Activated CD8-positive, alpha-beta T cell treated with anti-CD3 and anti-CD28 coated beads for 36 hours (primary cell): ENCODE measurements at regions not wholly inside any gene's neighbourhood (a gene's known extent, or its start where the extent isn't known, plus 50 kb on each side); places are given as distances from the start of the nearest gene placed in this dataset.

Experiments used
- ATAC-seq: fragments of 200-7000 bp; cut with Tn5 transposase; one replicate; pipeline ENCODE4 v1.10.0; 2021; ENCODE audit warnings: mild to moderate bottlenecking, moderate library complexity
- CTCF ChIA-PET: fragments of 350-600 bp; sonication (Branson Sonifier 250); formaldehyde crosslinking; loops from one replicate; lab custom pipeline; 2021; ENCODE audit warnings: antibody characterized with exemption; lab: Charles Lee
- POLR2A ChIA-PET: fragments of 350-600 bp; sonication (Branson Sonifier 250); formaldehyde crosslinking; loops from one replicate; lab custom pipeline; 2021; ENCODE audit warnings: antibody characterized with exemption; lab: Charles Lee
- DNase-seq: peaks from one replicate; pipeline ENCODE4 v3.0.0-alpha.2; 2020
- H3K27ac Mint-ChIP-seq: one replicate; pipeline ENCODE4 v1.8.0; 2021; ENCODE audit warnings: mild to moderate bottlenecking, mixed read lengths
- H3K27me3 Mint-ChIP-seq: one replicate; pipeline ENCODE4 v1.8.0; 2021; ENCODE audit warnings: mixed read lengths
- H3K36me3 Mint-ChIP-seq: one replicate; pipeline ENCODE4 v1.8.0; 2021; ENCODE audit warnings: low read depth, mixed read lengths
- H3K4me1 Mint-ChIP-seq: one replicate; pipeline ENCODE4 v1.8.0; 2021; ENCODE audit warnings: low read depth, mixed read lengths
- H3K4me3 Mint-ChIP-seq: one replicate; pipeline ENCODE4 v1.8.0; 2021; ENCODE audit warnings: mild to moderate bottlenecking, moderate library complexity, mixed read lengths
- H3K9me3 Mint-ChIP-seq: one replicate; pipeline ENCODE4 v1.8.0; 2021; ENCODE audit warnings: mixed read lengths
- CTCF ChIP-seq: fragments of 200-600 bp; IDR thresholded peaks from one replicate; pipeline ENCODE4 v1.8.0; 2022; ENCODE audit warnings: antibody characterized with exemption, mild to moderate bottlenecking
- intact Hi-C: fragments of 100-400 bp; cut with micrococcal nuclease; formaldehyde crosslinking; loops from one replicate; pipeline ENCODE4 v1.10.0; 2022

GRCh38 chr18:10074110-10074509 is 160.3 kb downstream of the VAPA start:
- DNase-seq, result no peak
- Mint-ChIP-seq H3K27ac (no peak overlapping the region), H3K36me3 (no peaks in the 10 kb centered on the region), H3K4me1 (peaks cover 6% of the 10 kb centered on the region), H3K9me3 (no peaks in the 10 kb centered on the region), H3K4me3 (no peak overlapping the region), H3K27me3 (no peaks in the 10 kb centered on the region)
- ChIA-PET POLR2A (no interaction called here), CTCF (no interaction called here)
- no peak for ATAC-seq
- intact Hi-C loops, result no loop called here
- TF ChIP-seq CTCF, result no peak

- no peak for DNase-seq
- CTCF ChIA-PET, result no interaction called here
- Mint-ChIP-seq H3K36me3 (no peaks in the 10 kb centered on the region), H3K4me3 (no peak overlapping the region), H3K9me3 (no peaks in the 10 kb centered on the region), H3K27ac (no peak overlapping the region), H3K4me1 (peaks cover 6% of the 10 kb centered on the region), H3K27me3 (no peaks in the 10 kb centered on the region)
- no peak for ATAC-seq
- POLR2A ChIA-PET, result no interaction called here
- intact Hi-C loops, result no loop called here
- TF ChIP-seq CTCF, result no peak
Measured at GRCh38 chr18:10074728-10075127, 160.9 kb downstream of the VAPA start.

GRCh38 chr18:10076502-10077030 is 162.8 kb downstream of the VAPA start:
- no peaks in the 10 kb centered on the region for H3K36me3 Mint-ChIP-seq
- no peak for TF ChIP-seq CTCF
- CTCF ChIA-PET, result no interaction called here
- intact Hi-C loops, result no loop called here
- DNase-seq, result no peak
- peaks cover 6% of the 10 kb centered on the region for H3K4me1 Mint-ChIP-seq
- POLR2A ChIA-PET, result no interaction called here
- ATAC-seq, result no peak
- H3K9me3 Mint-ChIP-seq, result no peaks in the 10 kb centered on the region
- peaks cover 1% of the 10 kb centered on the region for H3K27me3 Mint-ChIP-seq
- H3K4me3 Mint-ChIP-seq, result no peak overlapping the region
- H3K27ac Mint-ChIP-seq, result no peak overlapping the region

- Mint-ChIP-seq H3K27ac (no peak overlapping the region), H3K4me3 (no peak overlapping the region), H3K27me3 (peaks cover 1% of the 10 kb centered on the region), H3K4me1 (peaks cover 6% of the 10 kb centered on the region), H3K9me3 (peaks cover 6% of the 10 kb centered on the region), H3K36me3 (no peaks in the 10 kb centered on the region)
- POLR2A ChIA-PET, result no interaction called here
- CTCF ChIA-PET, result no interaction called here
- no peak for TF ChIP-seq CTCF
- intact Hi-C loops, result no loop called here
- no peak for DNase-seq
- no peak for ATAC-seq
Measured at GRCh38 chr18:10077986-10078385, 164.2 kb downstream of the VAPA start.

GRCh38 chr18:10080372-10080771 is 166.6 kb downstream of the VAPA start:
- no peaks in the 10 kb centered on the region for H3K4me1 Mint-ChIP-seq
- H3K36me3 Mint-ChIP-seq, result no peaks in the 10 kb centered on the region
- POLR2A ChIA-PET, result no interaction called here
- H3K4me3 Mint-ChIP-seq, result no peak overlapping the region
- no peak for TF ChIP-seq CTCF
- intact Hi-C loops, result no loop called here
- CTCF ChIA-PET, result no interaction called here
- no peak overlapping the region for H3K27ac Mint-ChIP-seq
- peaks cover 10% of the 10 kb centered on the region for H3K9me3 Mint-ChIP-seq
- ATAC-seq (no peak), DNase-seq (no peak)
- H3K27me3 Mint-ChIP-seq, result peaks cover 1% of the 10 kb centered on the region
